ENCODE measurements at regions not wholly inside any gene's neighbourhood (a gene's known extent, or its start where the extent isn't known, plus 50 kb on each side); places are given as distances from the start of the nearest gene placed in this dataset.

DNA sequence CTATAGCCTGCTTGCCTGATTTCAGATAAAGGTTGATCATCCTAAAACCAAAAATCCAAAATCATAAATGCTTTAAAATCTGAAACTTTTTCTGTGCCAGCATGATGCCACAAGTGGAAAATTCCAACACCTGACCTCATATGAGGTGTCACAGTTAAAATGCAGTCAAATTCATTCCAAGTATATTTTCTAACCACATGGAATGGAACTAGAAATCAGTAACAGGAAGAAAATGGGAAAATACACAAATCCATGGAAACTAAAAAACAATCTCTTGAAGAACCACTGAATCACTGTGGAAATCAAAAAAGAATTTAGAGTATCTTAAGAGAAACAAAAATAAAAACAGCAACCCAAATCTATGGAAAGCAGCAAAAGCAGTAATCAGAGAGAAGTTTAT, 297.5 kb upstream of the COX7C start:
- Histone ChIP-seq H3K27ac (no peak overlapping the region), H3K4me1 (no peaks in the 10 kb centered on the region), H3K4me3 (no peak overlapping the region), H3K9me3 (no peaks in the 10 kb centered on the region), H3K36me3 (no peaks in the 10 kb centered on the region), H3K27me3 (no peaks in the 10 kb centered on the region)
- intact Hi-C loops (cut with DNase I; ENCODE audit: low total_unique reads): no loop called here
- no peak for DNase-seq (ENCODE audit: low spot score in 2 of 2)
- TF ChIP-seq CTCF (IDR thresholded peaks at IDR 0.05): no peak
- no peak for TF ChIP-seq POLR2A (IDR thresholded peaks at IDR 0.05)
- no peak for TF ChIP-seq POLR2AphosphoS5 (IDR thresholded peaks at IDR 0.05)

- Histone ChIP-seq H3K4me3 (no peak overlapping the region), H3K27me3 (no peaks in the 10 kb centered on the region), H3K4me1 (no peaks in the 10 kb centered on the region), H3K9me3 (peaks cover 0 to 3% of the 10 kb centered on the region in 2 donors), H3K36me3 (no peaks in the 10 kb centered on the region), H3K27ac (no peak overlapping the region)
- DNase-seq (ENCODE audit: low spot score in 2 of 2): no peak
- intact Hi-C loops (cut with DNase I; ENCODE audit: low total_unique reads): no loop called here
- no peak for TF ChIP-seq POLR2A (IDR thresholded peaks at IDR 0.05)
- TF ChIP-seq POLR2AphosphoS5 (IDR thresholded peaks at IDR 0.05): no peak
- TF ChIP-seq CTCF (IDR thresholded peaks at IDR 0.05): no peak
Observed at GRCh38 chr5:86329318-86329717, 288.4 kb upstream of the COX7C start.

DNA sequence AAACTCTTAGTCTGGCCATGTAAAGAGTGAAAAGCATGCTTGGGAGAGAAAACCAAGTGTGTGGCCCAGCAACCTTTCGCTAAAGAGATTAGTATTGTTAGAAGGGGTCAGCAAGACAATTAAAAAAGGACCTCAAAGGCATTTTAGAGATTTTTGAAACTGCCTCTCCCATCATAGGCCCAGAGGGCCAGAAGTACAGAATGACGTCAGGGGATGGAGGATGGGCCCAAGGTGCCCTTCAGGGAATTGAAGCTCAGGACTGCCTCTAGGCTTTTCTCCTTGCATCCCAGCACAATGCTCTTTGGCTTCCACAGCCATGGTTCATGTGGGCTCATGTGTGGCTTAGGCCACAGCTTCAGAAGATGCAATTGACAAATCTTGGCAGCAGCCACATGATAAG, 287.0 kb upstream of the COX7C start:
- H3K27ac ChIP-seq: no peak overlapping the region
- H3K4me3 ChIP-seq: no peak overlapping the region
- intact Hi-C loops (cut with DNase I; ENCODE audit: low total_unique reads): no loop called here
- H3K4me1 ChIP-seq: no peaks in the 10 kb centered on the region
- H3K36me3 ChIP-seq: no peaks in the 10 kb centered on the region
- H3K27me3 ChIP-seq: no peaks in the 10 kb centered on the region
- no peak for DNase-seq (ENCODE audit: low spot score in 2 of 2)
- peaks cover 0 to 3% of the 10 kb centered on the region in 2 donors for H3K9me3 ChIP-seq
- TF ChIP-seq CTCF (IDR thresholded peaks at IDR 0.05): no peak
- TF ChIP-seq POLR2AphosphoS5 (IDR thresholded peaks at IDR 0.05): no peak
- no peak for TF ChIP-seq POLR2A (IDR thresholded peaks at IDR 0.05)

DNA sequence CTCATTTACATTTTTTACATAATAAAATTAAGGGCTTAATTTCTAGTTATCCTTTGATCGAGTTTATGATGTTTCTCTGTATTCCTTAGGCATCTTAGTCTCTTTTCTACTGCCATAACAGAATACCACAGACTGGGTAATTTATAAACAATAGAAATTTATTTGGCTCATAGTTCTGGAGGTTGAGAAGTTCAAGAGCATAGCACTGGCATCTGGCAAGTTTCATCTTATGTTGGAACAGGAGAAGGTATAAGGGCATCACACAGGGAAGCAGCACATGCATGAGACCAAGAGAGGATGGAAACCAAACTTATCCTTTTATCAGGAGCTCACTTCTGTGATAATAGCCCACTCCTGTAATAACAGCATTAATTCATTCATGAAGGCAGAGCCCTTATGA, 284.9 kb upstream of the COX7C start:
- TF ChIP-seq CTCF (IDR thresholded peaks at IDR 0.05) (no peak), POLR2AphosphoS5 (IDR thresholded peaks at IDR 0.05) (no peak), POLR2A (IDR thresholded peaks at IDR 0.05) (no peak)
- Histone ChIP-seq H3K27me3 (no peaks in the 10 kb centered on the region), H3K9me3 (peaks cover 0 to 3% of the 10 kb centered on the region in 2 donors), H3K27ac (no peak overlapping the region), H3K36me3 (no peaks in the 10 kb centered on the region), H3K4me1 (no peaks in the 10 kb centered on the region), H3K4me3 (no peak overlapping the region)
- no peak for DNase-seq (ENCODE audit: low spot score in 2 of 2)
- intact Hi-C loops (cut with DNase I; ENCODE audit: low total_unique reads): no loop called here

DNA sequence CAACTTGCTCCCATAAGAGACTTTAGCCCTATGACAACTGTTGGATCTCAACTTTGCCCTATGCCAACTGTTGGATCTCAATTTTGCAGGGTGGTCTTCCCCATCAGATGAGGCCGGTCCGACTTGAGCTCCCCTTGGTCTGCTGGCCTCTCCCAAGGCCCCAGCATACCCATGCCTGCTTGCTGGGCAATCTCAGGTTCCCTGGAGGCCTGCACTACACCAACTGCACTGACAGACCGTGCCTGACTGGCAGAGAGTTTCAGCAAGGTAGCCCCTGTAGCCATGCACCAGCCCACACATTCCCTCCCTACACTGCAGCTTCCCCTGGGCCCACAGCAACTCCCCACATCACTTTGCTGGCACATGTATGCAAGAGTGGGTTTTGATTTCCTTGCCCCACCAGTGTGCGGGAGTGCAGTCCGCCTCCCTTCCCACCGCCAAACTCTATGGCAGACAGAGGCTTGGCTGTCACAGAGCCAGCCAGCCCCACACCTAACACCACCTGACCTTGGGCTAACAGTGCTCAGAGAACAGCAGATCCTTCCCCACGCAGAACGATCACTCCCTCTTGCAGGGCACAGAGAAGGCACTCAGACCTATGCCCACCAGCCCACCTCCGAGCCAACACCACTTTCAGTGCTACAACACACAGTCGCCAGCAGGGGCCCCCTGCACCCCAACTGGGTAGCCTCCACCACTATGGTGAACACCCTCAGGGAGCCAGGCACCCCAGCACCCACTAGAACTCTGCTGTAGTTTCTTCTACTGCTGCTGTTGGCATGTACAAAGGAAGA, 279.9 kb upstream of the COX7C start:
- Histone ChIP-seq H3K36me3 (no peaks in the 10 kb centered on the region), H3K27ac (no peak overlapping the region), H3K9me3 (peaks cover 0 to 2% of the 10 kb centered on the region in 2 donors), H3K27me3 (no peaks in the 10 kb centered on the region), H3K4me1 (no peaks in the 10 kb centered on the region), H3K4me3 (no peak overlapping the region)
- TF ChIP-seq POLR2A (IDR thresholded peaks at IDR 0.05) (no peak), POLR2AphosphoS5 (IDR thresholded peaks at IDR 0.05) (no peak), CTCF (IDR thresholded peaks at IDR 0.05) (no peak)
- intact Hi-C loops (cut with DNase I; ENCODE audit: low total_unique reads): no loop called here
- no peak for DNase-seq (ENCODE audit: low spot score in 2 of 2)
